ENCODE measurements at regions not wholly inside any gene's neighbourhood (a gene's known extent, or its start where the extent isn't known, plus 50 kb on each side); places are given as distances from the start of the nearest gene placed in this dataset.

- no peak for DNase-seq (ENCODE audit: low spot score in 2 of 2)
- no peak for TF ChIP-seq POLR2A (IDR thresholded peaks at IDR 0.05)
- TF ChIP-seq EP300 (IDR thresholded peaks at IDR 0.05) = no peak
- no peak for TF ChIP-seq CTCF (IDR thresholded peaks at IDR 0.05)
- no peak for TF ChIP-seq POLR2AphosphoS5 (IDR thresholded peaks at IDR 0.05)
- 71% methylated on average over 3 of the region's 3 CpGs for WGBS
- Histone ChIP-seq H3K36me3 (no peaks in the 10 kb centered on the region), H3K27me3 (no peaks in the 10 kb centered on the region), H3K27ac (no peak overlapping the region), H3K4me3 (no peak overlapping the region), H3K9me3 (no peaks in the 10 kb centered on the region), H3K4me1 (peaks cover 17% of the 10 kb centered on the region)
These were observed 310.1 kb downstream of the MDFIC start for GRCh38 chr7:115232041-115232440.

GRCh38 chr7:115230882-115231571 is 309.1 kb downstream of the MDFIC start:
- no peak for TF ChIP-seq POLR2AphosphoS5 (IDR thresholded peaks at IDR 0.05)
- TF ChIP-seq CTCF (IDR thresholded peaks at IDR 0.05) = no peak
- TF ChIP-seq EP300 (IDR thresholded peaks at IDR 0.05) = no peak
- no peak for TF ChIP-seq POLR2A (IDR thresholded peaks at IDR 0.05)
- Histone ChIP-seq H3K27me3 (no peaks in the 10 kb centered on the region), H3K9me3 (no peaks in the 10 kb centered on the region), H3K4me3 (no peak overlapping the region), H3K4me1 (peaks cover 17% of the 10 kb centered on the region), H3K36me3 (no peaks in the 10 kb centered on the region), H3K27ac (no peak overlapping the region)
- DNase-seq (ENCODE audit: low spot score in 2 of 2) = no peak
- WGBS = 2% methylated on average over 1 of the region's 1 CpG

GRCh38 chr7:115229401-115230105 is 307.7 kb downstream of the MDFIC start:
- H3K27ac ChIP-seq = no peak overlapping the region

GRCh38 chr7:115227473-115228235 is 305.8 kb downstream of the MDFIC start:
- Histone ChIP-seq H3K9me3 (no peaks in the 10 kb centered on the region), H3K27ac (no peak overlapping the region), H3K4me3 (no peak overlapping the region), H3K27me3 (no peaks in the 10 kb centered on the region), H3K4me1 (peaks cover 17% of the 10 kb centered on the region), H3K36me3 (no peaks in the 10 kb centered on the region)
- TF ChIP-seq EP300 (IDR thresholded peaks at IDR 0.05) (no peak), POLR2AphosphoS5 (IDR thresholded peaks at IDR 0.05) (no peak), CTCF (IDR thresholded peaks at IDR 0.05) (no peak), POLR2A (IDR thresholded peaks at IDR 0.05) (no peak)
- WGBS = 89% methylated on average over 5 of the region's 5 CpGs
- no peak for DNase-seq (ENCODE audit: low spot score in 2 of 2)

More at GRCh38 chr7:115229401-115230105, 307.7 kb downstream of the MDFIC start:
- DNase-seq (ENCODE audit: low spot score in 2 of 2) = no peak
- Histone ChIP-seq H3K4me1 (peaks cover 17% of the 10 kb centered on the region), H3K36me3 (no peaks in the 10 kb centered on the region), H3K4me3 (no peak overlapping the region), H3K27me3 (no peaks in the 10 kb centered on the region), H3K9me3 (no peaks in the 10 kb centered on the region)
- WGBS = 76% methylated on average over 8 of the region's 8 CpGs
- TF ChIP-seq POLR2AphosphoS5 (IDR thresholded peaks at IDR 0.05) (no peak), CTCF (IDR thresholded peaks at IDR 0.05) (no peak), EP300 (IDR thresholded peaks at IDR 0.05) (no peak), POLR2A (IDR thresholded peaks at IDR 0.05) (no peak)

- H3K4me3 ChIP-seq = no peak overlapping the region
- no peaks in the 10 kb centered on the region for H3K9me3 ChIP-seq
- H3K27me3 ChIP-seq = no peaks in the 10 kb centered on the region
- TF ChIP-seq POLR2AphosphoS5 (IDR thresholded peaks at IDR 0.05) = no peak
- TF ChIP-seq EP300 (IDR thresholded peaks at IDR 0.05) = no peak
- TF ChIP-seq CTCF (IDR thresholded peaks at IDR 0.05) = no peak
- TF ChIP-seq POLR2A (IDR thresholded peaks at IDR 0.05) = no peak
- H3K27ac ChIP-seq = no peak overlapping the region
- DNase-seq (ENCODE audit: low spot score in 2 of 2) = no peak
- peaks cover 15% of the 10 kb centered on the region for H3K4me1 ChIP-seq
- no peaks in the 10 kb centered on the region for H3K36me3 ChIP-seq
- 68% methylated on average over 1 of the region's 1 CpG for WGBS
These were observed 304.5 kb downstream of the MDFIC start for GRCh38 chr7:115226410-115226809.

All from suprapubic skin (tissue), 4 donors.